Activated T-cell treated with anti-CD3 and anti-CD28 coated beads for 1 hour (primary cell): ENCODE measurements at regions not wholly inside any gene's neighbourhood (a gene's known extent, or its start where the extent isn't known, plus 50 kb on each side); places are given as distances from the start of the nearest gene placed in this dataset.

Experiments used
- DNase-seq: peaks from one replicate; pipeline ENCODE4 v3.0.0-alpha.2; 2020; ENCODE audit warnings: low read depth

DNA sequence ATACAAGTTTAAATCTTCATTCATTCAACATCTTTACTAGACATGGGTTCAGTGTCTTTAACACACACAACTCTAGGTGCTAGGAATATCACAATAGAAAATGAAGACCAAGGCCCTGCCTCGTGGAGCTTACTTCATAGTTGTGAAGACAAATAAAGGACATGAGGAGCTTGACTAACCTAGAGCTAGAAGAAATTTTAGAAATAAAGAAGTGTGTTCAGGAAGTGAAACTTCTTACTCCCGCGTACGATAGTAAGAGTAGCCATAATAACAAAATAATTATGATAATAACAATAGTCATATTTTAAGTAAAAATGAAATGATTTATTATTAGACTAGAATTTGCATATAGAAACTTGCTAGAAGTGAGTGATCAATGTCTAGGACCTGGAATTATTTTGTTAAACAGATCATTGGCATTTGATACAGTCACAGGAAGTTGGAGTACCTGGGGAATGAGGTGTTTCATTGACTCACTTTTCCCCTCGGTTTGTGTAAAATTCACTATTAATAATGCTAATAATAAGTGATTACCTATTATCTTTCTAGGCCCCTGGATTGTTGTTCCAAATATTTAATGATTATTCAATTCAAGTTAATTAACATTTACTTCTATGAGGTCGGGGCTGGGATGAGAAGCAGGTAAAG is 331.3 kb downstream of the NSG2 start:
- DNase-seq = no peak

DNA sequence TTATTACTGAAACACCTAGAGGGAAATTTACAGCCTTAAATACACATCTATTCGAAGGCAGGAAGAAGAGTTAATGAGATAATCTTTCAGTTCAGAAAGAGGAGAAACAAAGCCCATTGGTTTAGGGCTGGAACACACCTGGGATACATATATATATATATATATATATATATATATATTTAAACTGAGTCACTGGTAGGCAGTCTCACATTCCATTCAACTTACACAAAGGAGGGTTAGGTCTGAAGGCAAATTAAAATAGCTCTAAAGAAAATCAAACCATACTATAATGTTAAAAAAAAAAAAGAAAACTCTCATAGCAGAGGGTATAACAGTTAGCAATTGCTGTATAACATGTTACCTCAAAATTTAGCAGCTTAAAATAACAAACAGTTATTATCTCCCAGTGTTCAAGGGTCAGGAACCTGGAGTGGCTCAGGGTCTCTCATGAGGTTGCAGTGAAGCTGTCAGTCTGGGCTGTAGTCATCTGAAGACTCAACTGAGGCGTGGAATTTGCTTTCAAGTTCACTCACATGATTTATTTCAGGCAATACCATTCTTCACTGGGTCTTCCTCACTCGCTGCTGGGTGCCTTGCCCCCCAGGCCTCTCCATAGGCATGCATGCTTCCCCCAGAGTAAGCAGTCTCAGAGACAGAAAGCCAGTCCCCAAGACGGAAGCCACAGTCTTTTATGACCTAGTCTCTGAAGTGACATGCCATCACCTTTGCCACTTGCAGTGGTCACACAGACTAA is 332.8 kb downstream of the NSG2 start:
- no peak for DNase-seq

GRCh38 chr5:174380311-174380710 is 334.8 kb downstream of the NSG2 start:
- DNase-seq = no peak

DNA sequence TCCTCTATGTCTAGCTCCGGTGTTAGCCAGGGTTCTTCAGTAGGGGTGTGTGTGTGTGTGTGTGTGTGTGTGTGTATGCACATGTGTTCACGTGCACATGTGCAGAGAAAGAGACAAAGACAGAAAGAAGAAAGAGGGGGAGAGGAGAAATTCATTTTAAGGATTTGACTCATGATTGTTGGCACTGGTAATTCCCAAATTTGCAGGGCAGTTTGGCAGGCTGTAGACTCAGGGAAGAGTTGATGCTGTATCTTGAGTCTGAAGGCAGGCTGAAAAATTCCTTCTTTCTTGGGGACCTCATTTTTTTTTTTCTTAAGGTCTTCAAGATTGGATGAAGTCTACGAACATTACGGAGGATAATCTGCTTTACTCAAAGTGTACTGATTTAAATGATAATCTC is 335.7 kb downstream of the NSG2 start:
- DNase-seq = no peak

DNA sequence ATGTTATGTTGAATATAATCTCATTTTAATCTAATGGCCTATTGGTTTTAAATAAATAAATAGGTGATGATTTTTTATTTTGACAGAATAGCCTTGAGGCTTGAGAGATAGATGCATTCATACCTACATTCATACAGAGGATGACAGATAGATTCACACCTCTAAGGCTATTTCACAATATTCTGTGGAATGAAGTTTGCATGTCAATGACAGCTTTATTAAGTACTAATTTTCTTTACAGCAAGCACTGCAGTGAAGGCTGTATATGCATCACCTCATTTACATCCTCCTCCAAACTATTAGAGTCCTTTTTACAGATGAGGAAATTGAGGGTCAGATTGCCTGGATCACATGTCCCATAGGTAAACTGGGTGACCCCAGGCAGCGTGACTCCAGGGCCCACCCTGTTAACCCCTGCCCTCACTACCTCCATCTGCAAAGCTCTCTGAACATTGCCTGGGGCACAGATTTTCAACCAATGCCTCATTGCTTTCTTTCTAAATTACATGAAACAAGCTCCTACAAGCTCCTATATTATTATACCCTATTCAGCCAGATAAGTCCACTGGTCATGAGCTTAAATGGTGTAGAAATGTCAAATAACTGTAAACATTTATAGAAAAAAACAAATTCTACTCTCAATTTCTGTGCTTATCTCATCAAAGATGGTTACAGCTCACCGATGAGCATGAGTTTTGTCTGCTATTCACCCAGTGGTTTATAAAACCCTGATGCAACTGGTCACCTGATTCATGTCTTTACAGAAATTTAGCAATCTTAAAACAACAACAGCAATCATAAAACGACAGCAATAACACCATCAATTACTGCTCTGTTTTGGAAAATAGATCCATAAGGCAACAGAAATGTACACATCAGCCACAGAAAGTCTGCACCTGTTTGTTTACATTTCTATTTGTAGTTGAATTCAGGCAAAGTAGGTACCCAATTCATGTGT is 338.0 kb downstream of the NSG2 start:
- no peak for DNase-seq

- DNase-seq = no peak
These were observed 339.0 kb downstream of the NSG2 start for GRCh38 chr5:174384509-174384947.

GRCh38 chr5:174386306-174386705 is 338.1 kb upstream of the MSX2 start:
- DNase-seq = no peak

- no peak for DNase-seq
These were observed 337.5 kb upstream of the MSX2 start for GRCh38 chr5:174386846-174387245.

GRCh38 chr5:174387448-174387847 is 336.9 kb upstream of the MSX2 start:
- DNase-seq = no peak

GRCh38 chr5:174392892-174393291 is 331.5 kb upstream of the MSX2 start:
- no peak for DNase-seq

DNA sequence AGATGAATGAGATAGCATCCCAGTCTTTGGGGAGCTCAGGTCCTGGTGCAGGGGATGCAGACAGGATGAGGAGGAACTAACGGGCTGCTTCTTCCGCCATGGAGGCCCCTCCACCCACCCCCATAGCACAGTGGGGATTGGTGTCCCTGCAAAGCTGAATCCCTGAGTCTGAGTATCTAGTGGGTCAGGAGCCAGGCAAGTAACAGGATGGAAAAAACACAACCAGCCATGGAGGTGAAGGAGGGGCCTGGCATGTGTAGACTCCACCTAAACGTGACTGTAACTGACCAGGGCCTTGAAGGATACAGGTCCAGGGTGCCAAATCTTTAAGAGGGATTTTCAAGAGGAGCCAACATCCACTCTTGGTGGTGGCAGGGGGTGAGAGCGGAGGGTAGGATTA is 327.8 kb upstream of the MSX2 start:
- no peak for DNase-seq

DNA sequence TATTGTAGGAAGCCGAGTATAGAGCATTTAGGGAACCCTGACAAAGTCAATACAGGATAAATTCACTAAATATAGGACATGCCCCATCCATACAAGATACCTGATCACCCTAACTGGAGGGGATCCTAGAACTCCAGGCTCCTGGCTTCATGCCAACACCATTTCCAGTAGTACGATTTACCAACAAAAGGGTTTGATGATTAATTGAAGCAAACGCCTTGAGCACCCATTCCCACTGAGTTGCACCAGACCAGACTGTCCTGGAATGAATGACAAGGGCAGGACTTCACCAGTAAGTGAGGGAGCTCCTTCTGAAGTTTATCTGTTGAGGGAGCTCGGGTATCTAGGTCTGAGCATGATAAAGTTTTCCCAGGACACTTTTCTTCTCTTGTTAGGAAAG is 327.2 kb upstream of the MSX2 start:
- DNase-seq = no peak

DNA sequence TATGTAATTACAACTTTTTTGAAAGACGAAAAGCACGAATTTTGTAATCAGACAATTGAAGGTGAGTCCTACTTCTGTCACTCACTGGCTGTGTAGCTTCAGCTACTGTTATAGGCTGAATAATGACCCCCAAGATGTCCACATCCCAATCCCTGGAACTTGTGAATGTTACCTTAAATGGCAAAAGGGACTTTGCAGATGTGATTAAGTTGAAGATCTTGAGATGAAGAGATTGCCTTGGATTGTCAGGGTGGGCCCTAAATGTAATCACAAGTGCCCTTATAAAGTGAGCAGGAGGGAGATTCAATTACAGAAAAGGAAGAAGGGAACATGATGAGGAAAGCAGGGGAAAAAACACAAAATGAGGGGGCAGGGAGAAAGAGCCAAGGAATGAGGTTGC is 326.2 kb upstream of the MSX2 start:
- no peak for DNase-seq

GRCh38 chr5:174399411-174399810 is 325.0 kb upstream of the MSX2 start:
- no peak for DNase-seq

- DNase-seq = no peak
These were observed 323.9 kb upstream of the MSX2 start for GRCh38 chr5:174400461-174400860.

DNA sequence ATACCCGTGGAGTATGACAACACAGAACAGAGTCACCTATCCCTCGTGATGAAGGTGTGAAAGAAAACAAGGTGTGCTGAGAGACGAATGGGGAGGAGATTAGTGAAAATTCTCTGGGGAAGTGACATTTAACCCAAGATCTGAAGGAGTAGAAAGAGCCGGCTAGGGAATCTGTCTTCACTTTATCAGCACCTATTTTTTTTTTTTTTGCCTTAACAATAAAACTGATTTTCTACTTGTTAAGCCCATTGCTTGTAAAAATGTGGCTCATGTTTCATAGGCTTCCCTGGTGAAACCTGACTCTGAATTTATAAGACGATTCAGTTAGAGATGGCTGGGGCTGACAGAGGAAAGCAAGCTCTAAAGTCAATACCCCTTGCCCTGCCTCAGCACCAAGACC is 322.6 kb upstream of the MSX2 start:
- DNase-seq = no peak

DNA sequence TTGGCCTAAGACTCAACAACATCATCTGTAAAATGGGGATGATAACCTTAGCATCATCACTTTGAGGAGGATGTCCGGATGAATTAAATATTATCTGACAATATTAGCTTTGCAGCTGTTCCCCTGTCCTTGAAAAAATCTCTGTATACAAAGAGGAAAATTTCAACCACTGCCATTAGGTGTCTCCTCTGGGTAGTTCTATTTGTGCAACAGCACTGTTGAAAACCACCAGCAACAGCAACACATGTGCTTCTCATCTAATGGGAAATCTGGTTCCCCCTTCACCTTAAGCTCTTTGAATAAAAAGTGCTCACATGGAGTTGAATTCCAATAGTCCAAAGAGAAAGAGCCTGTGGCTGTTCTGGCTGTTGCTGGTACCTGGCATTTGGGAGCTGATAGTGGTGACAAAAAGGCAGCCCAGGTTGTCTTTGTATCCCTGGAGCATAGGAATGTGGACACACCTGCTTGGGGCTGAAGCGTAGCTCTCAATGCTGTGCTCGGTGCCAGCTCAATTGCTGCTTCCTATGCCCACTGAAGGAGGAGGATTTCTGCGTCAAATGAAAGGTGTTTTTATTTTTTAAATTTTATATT is 322.1 kb upstream of the MSX2 start:
- no peak for DNase-seq

- DNase-seq = no peak
These were observed 319.5 kb upstream of the MSX2 start for GRCh38 chr5:174404848-174405247.

GRCh38 chr5:174409070-174409469 is 315.3 kb upstream of the MSX2 start:
- DNase-seq = no peak

DNA sequence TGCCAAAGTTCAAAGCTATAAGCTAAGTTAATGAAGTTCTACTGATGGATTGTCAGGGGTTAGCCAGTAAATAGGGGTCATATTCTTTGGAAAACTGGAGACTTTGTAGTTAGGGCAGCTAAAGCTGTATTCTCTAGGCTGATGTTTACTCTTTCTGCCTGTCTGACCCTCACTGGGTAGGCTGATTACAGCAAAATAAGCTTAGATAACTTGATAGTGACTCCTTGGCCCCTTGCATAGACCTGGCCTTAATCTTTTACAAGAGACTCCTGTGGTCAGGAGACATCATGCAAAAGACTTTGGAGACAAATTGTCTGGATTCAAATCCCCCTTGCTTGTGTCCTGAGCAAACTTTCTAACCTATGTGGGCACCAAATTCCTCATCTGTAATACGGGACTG is 314.4 kb upstream of the MSX2 start:
- DNase-seq = no peak

- no peak for DNase-seq
These were observed 313.5 kb upstream of the MSX2 start for GRCh38 chr5:174410716-174411478.

DNA sequence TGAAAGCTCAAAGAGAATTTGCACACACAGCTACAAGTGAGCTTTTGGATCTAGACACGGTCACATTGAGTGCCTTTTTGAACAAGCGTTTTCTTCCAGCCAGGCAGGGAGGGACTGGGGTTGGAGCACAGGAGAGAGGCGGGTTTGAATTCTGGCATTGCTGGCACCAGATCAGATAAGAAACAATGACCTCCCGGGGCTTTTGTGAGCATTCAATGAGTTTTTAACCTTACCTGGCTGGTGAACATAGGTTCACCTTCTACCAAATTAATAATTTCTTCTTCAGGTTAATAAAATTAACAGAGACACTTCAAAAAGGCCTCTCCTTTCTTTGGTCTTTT is 312.9 kb upstream of the MSX2 start:
- no peak for DNase-seq
